HEK293T (cell line): ENCODE measurements at regions not wholly inside any gene's neighbourhood (a gene's known extent, or its start where the extent isn't known, plus 50 kb on each side); places are given as distances from the start of the nearest gene placed in this dataset.

Experiments used
- ARNT ChIP-seq: fragments of 450-650 bp; IDR thresholded peaks from 2 replicates; pipeline ENCODE4 v1.6.1; 2017; ENCODE audit warnings: mild to moderate bottlenecking
- ELF4 ChIP-seq: fragments of 450-650 bp; IDR thresholded peaks from 2 replicates; pipeline ENCODE4 v1.6.1; 2017; ENCODE audit warnings: antibody characterized with exemption
- FOXA1 ChIP-seq: fragments of 450-650 bp; IDR thresholded peaks from 2 replicates; pipeline ENCODE4 v1.6.1; 2016; ENCODE audit warnings: mild to moderate bottlenecking
- FOXK2 ChIP-seq: fragments of 450-650 bp; IDR thresholded peaks from 2 replicates; pipeline ENCODE4 v1.6.1; 2016; ENCODE audit warnings: mild to moderate bottlenecking
- FOXM1 ChIP-seq: fragments of 450-650 bp; IDR thresholded peaks from 2 replicates; pipeline ENCODE4 v1.6.1; 2017; ENCODE audit warnings: mild to moderate bottlenecking, borderline replicate concordance
- HDGF ChIP-seq: fragments of 450-650 bp; IDR thresholded peaks from 2 replicates; pipeline ENCODE4 v1.6.1; 2017; ENCODE audit warnings: antibody characterized with exemption, borderline replicate concordance
- L3MBTL2 ChIP-seq: fragments of 450-650 bp; conservative IDR thresholded peaks from 2 replicates; pipeline ENCODE4 v1.6.1; 2016; ENCODE audit warnings: mild to moderate bottlenecking
- SP1 ChIP-seq: fragments of 450-650 bp; IDR thresholded peaks from 2 replicates; pipeline ENCODE4 v1.6.1; 2017
- SUZ12 ChIP-seq: fragments of 450-650 bp; IDR thresholded peaks from 2 replicates; pipeline ENCODE4 v1.6.1; 2016; ENCODE audit warnings: mild to moderate bottlenecking
- ZNF384 ChIP-seq: fragments of 450-650 bp; IDR thresholded peaks from 2 replicates; pipeline ENCODE4 v1.6.1; 2016
- TF ChIP-seq, protein P1 (sequence below): fragments of 450-650 bp; IDR thresholded peaks from 2 replicates; pipeline ENCODE4 v1.6.1; 2016

DNA sequence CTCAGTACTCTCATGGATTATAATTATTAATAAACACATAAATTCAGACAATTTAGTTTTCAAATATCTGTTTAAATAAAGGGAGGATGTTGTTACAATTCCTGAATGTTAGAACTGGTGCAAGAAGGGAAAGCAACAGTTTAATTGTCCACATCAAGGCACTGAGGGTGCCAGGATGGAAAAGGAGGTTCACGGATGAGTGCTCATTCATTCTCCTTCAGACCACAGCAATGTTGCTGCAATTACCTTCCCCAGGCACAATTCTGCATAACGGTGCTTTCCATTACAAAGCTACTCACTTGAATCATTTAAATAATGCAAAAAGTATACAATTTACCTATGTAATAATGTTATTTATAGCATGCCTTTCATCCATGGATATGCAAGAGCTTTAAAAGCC lies 52.3 kb upstream of the COG2 start:
- TF ChIP-seq, protein P1, sequence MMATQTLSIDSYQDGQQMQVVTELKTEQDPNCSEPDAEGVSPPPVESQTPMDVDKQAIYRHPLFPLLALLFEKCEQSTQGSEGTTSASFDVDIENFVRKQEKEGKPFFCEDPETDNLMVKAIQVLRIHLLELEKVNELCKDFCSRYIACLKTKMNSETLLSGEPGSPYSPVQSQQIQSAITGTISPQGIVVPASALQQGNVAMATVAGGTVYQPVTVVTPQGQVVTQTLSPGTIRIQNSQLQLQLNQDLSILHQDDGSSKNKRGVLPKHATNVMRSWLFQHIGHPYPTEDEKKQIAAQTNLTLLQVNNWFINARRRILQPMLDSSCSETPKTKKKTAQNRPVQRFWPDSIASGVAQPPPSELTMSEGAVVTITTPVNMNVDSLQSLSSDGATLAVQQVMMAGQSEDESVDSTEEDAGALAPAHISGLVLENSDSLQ: no peak
- TF ChIP-seq SUZ12 (no peak), ARNT (no peak), SP1 (no peak), FOXM1 (no peak), ELF4 (no peak), L3MBTL2 (no peak), ZNF384 (no peak), HDGF (no peak), FOXA1 (no peak), FOXK2 (no peak)
